ENCODE measurements at regions not wholly inside any gene's neighbourhood (a gene's known extent, or its start where the extent isn't known, plus 50 kb on each side); places are given as distances from the start of the nearest gene placed in this dataset.

DNA sequence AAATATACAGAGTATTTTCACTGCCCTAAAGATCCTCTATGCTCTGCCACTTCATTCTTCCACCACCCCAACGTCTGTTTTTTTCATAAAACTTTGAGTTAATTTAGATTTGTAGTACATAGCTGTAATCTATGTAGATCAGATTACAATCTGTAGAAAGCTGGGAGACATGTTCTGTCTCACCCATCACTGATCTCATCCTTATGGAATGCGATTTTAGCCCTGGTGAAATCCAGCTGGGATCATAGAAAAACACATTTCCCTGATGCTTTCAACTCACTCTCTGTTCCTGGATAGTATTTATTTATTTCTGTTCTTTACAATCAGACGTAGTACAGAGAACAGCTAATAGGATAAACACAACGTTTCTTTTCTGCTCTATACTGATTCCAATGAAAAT is 521.0 kb downstream of the KIF20B start:
- H3K79me2 ChIP-seq (ENCODE audit: control insufficient read depth, insufficient read depth, low read length): no peaks in the 10 kb centered on the region
- FAIRE-seq (peak; percentile 88), DNase-seq (ENCODE audit: low read depth, low spot score) (no peak)
- TF ChIP-seq EZH2 (IDR thresholded peaks at IDR 0.05; ENCODE audit: low read length): no peak
- TF ChIP-seq, protein P1, sequence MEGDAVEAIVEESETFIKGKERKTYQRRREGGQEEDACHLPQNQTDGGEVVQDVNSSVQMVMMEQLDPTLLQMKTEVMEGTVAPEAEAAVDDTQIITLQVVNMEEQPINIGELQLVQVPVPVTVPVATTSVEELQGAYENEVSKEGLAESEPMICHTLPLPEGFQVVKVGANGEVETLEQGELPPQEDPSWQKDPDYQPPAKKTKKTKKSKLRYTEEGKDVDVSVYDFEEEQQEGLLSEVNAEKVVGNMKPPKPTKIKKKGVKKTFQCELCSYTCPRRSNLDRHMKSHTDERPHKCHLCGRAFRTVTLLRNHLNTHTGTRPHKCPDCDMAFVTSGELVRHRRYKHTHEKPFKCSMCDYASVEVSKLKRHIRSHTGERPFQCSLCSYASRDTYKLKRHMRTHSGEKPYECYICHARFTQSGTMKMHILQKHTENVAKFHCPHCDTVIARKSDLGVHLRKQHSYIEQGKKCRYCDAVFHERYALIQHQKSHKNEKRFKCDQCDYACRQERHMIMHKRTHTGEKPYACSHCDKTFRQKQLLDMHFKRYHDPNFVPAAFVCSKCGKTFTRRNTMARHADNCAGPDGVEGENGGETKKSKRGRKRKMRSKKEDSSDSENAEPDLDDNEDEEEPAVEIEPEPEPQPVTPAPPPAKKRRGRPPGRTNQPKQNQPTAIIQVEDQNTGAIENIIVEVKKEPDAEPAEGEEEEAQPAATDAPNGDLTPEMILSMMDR (optimal IDR thresholded peaks at IDR 0.05 in 1 of 3, IDR thresholded peaks at IDR 0.05 in 1 of 3, conservative IDR thresholded peaks at IDR 0.05 in 1 of 3; ENCODE audit: extremely low read depth in 1 of 3, insufficient read depth in 2 of 3, low read length in 3 of 3): no peak
- no peaks in the 10 kb centered on the region for H4K20me1 ChIP-seq (ENCODE audit: control insufficient read depth, extremely low read depth, insufficient read depth, low read length)
- peak overlapping the region; percentile 11 for H2AFZ ChIP-seq (ENCODE audit: control insufficient read depth, low read length)
- no peaks in the 10 kb centered on the region for H3K9me1 ChIP-seq (ENCODE audit: control insufficient read depth, extremely low read depth, insufficient read depth, low read length)
- dilution Hi-C loops (cut with MboI; ENCODE audit: extremely low pct_ligation_motif_present, low sequenced_read_pairs): no loop called here
- H3K27me3 ChIP-seq (ENCODE audit: control insufficient read depth, extremely low read depth, insufficient read depth, low read length): no peaks in the 10 kb centered on the region
- H3K36me3 ChIP-seq (ENCODE audit: control insufficient read depth in 2 of 2, extremely low read depth in 1 of 2, insufficient read depth in 2 of 2, low read length in 2 of 2): no peaks in the 10 kb centered on the region
- H3K27ac ChIP-seq (ENCODE audit: control insufficient read depth, insufficient read depth, low read length): peak overlapping the region; percentile 89
- no peak overlapping the region for H3K4me3 ChIP-seq (ENCODE audit: control insufficient read depth in 2 of 3, extremely low read depth in 1 of 3, insufficient read depth in 2 of 3, low read depth in 1 of 3, low read length in 3 of 3)
- H3K9me3 ChIP-seq (ENCODE audit: control insufficient read depth, low read depth, low read length): peaks cover 2% of the 10 kb centered on the region
- H3K4me2 ChIP-seq (ENCODE audit: control insufficient read depth, extremely low read depth, insufficient read depth, low read depth, low read length): peak overlapping the region; percentile 61
- peak overlapping the region; percentile 51 for H3K9ac ChIP-seq (ENCODE audit: control insufficient read depth, extremely low read depth, insufficient read depth, low read length)
- peaks cover 34% of the 10 kb centered on the region for H3K4me1 ChIP-seq (ENCODE audit: control insufficient read depth, extremely low read depth, insufficient read depth, low read length)

DNA sequence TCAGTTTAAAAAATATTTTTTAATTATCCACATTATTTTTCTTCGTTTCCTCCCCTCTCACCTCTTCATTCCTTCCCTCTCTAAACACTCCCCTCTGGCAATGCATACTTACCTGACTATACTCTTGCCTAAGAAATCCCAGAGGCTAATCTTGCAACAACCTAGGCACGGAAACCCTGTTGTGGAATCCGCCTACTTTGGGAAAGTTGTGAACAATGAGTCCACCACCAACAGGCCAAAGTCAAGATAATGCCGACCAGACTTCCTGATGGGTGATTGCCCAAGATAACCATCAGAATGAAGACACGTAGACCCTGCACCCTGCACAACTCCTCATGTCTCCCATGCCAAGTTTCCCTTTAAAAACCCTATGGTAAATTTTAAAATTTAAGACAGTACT is 521.5 kb downstream of the KIF20B start:
- DNase-seq (ENCODE audit: low read depth, low spot score) (peak; percentile 61), FAIRE-seq (peak; percentile 96)
- Histone ChIP-seq H4K20me1 (ENCODE audit: control insufficient read depth, extremely low read depth, insufficient read depth, low read length) (no peaks in the 10 kb centered on the region), H3K9me1 (ENCODE audit: control insufficient read depth, extremely low read depth, insufficient read depth, low read length) (no peaks in the 10 kb centered on the region), H3K4me3 (ENCODE audit: control insufficient read depth in 2 of 3, extremely low read depth in 1 of 3, insufficient read depth in 2 of 3, low read depth in 1 of 3, low read length in 3 of 3) (no peak overlapping the region), H3K9me3 (ENCODE audit: control insufficient read depth, low read depth, low read length) (peaks cover 2% of the 10 kb centered on the region), H3K27me3 (ENCODE audit: control insufficient read depth, extremely low read depth, insufficient read depth, low read length) (no peaks in the 10 kb centered on the region), H2AFZ (ENCODE audit: control insufficient read depth, low read length) (peak overlapping the region; percentile 23), H3K36me3 (ENCODE audit: control insufficient read depth in 2 of 2, extremely low read depth in 1 of 2, insufficient read depth in 2 of 2, low read length in 2 of 2) (no peaks in the 10 kb centered on the region), H3K4me1 (ENCODE audit: control insufficient read depth, extremely low read depth, insufficient read depth, low read length) (peaks cover 40% of the 10 kb centered on the region), H3K9ac (ENCODE audit: control insufficient read depth, extremely low read depth, insufficient read depth, low read length) (peak overlapping the region; percentile 51), H3K4me2 (ENCODE audit: control insufficient read depth, extremely low read depth, insufficient read depth, low read depth, low read length) (peak overlapping the region; percentile 61), H3K79me2 (ENCODE audit: control insufficient read depth, insufficient read depth, low read length) (no peaks in the 10 kb centered on the region), H3K27ac (ENCODE audit: control insufficient read depth, insufficient read depth, low read length) (peak overlapping the region; percentile 89)
- no peak for TF ChIP-seq EZH2 (IDR thresholded peaks at IDR 0.05; ENCODE audit: low read length)
- TF ChIP-seq, protein P1 (optimal IDR thresholded peaks at IDR 0.05 in 1 of 3, IDR thresholded peaks at IDR 0.05 in 1 of 3, conservative IDR thresholded peaks at IDR 0.05 in 1 of 3; ENCODE audit: extremely low read depth in 1 of 3, insufficient read depth in 2 of 3, low read length in 3 of 3): peak in 1 of 3 experiments; percentile 23
- dilution Hi-C loops (cut with MboI; ENCODE audit: extremely low pct_ligation_motif_present, low sequenced_read_pairs): no loop called here
